ENCODE measurements at regions not wholly inside any gene's neighbourhood (a gene's known extent, or its start where the extent isn't known, plus 50 kb on each side); places are given as distances from the start of the nearest gene placed in this dataset.

DNA sequence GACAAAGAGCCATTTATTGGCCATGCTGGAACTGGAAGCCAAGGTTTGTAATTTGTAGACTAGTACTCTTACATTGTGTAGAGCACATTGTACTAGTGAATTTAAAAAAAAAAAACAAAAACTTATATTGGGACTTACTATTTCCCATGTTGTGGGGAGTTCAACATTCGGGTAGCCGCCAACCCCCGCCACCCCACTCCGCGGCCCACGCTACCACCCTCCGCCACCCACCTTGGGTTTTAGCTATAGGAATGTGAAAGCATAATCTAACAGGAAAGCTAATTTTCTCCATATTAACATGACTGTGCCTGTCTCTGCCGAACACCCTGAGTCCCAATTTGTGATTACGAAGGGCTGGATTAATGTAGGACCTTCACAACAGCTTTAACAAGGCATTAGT, 275.8 kb downstream of the FIGN start:
- Histone ChIP-seq H3K27ac (ENCODE audit: low read depth, low read length, severe bottlenecking) (no peak overlapping the region), H3K4me1 (ENCODE audit: control insufficient read depth, insufficient read depth, low read length, poor library complexity, severe bottlenecking) (no peaks in the 10 kb centered on the region), H3K4me3 (ENCODE audit: extremely low read depth, insufficient read depth, low read length, poor library complexity, severe bottlenecking) (no peak overlapping the region), H3K36me3 (ENCODE audit: control insufficient read depth, insufficient read depth, low read length) (no peaks in the 10 kb centered on the region), H3K9me3 (ENCODE audit: control insufficient read depth, low read length) (no peaks in the 10 kb centered on the region)
- 100% methylated on average over 2 of the region's 9 CpGs; no CpG with 5 or more reads in 1 of the 2 experiments for WGBS, 2 experiments (ENCODE audit: insufficient coverage in 2 of 2)

DNA sequence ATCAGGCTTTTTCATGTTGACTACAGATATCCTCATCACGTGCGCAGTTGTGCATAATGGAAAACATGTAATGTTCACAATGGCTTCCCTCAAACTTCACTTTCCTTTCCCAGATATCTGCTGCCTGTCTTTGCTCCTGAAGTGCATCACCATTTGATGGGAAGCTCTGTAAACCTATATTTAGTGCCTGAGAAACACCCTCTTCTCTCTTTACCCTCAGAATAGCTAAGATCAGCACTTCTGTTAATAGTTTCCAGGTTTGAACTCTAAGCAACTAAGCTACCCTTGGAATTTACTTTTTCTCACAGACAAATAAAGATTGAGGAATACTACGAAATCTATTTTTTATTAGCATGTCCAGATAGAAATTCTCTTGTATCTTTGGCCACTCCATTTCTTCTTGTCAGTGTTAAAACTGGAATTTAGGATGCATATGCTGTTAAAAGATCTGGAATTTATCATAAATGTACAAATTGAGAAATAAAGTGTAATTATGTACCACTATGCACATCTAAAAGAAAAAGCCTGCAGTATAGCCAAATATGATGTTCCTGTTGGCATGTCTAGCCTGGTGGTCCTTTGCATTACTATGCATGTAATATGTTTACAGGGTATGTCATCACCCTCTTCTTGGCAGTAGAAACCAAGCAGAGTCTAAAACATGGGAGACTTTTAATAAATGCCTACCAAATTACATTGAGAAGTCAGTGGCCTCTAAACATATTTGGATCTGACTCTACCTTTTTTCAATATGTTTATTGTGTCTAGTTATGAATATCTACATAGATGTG, 278.7 kb downstream of the FIGN start:
- WGBS, 2 experiments (ENCODE audit: insufficient coverage in 2 of 2) = 94 to 100% methylated on average over 2 of the region's 3 CpGs

DNA sequence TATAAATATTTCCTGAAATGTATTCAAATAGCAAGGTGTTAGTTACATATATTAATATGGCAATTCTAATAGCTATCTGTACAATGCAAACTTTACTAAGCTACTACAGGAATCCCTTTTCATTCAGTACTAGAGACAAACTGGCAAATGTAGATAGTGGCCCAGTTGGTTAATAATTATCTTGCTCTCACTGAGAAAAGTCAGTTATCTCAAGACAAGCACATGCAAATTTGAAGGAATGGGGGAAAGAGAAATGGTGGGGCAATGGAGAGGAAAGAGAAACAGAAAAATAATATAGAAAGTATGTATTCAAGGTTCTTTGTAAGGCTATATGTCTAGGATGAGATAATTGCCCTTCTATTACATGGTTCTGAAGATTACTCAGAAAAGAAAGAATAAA, 280.0 kb downstream of the FIGN start:
- H3K4me3 ChIP-seq (ENCODE audit: extremely low read depth, insufficient read depth, low read length, poor library complexity, severe bottlenecking) = no peak overlapping the region
- no peak overlapping the region for H3K27ac ChIP-seq (ENCODE audit: low read depth, low read length, severe bottlenecking)
- H3K9me3 ChIP-seq (ENCODE audit: control insufficient read depth, low read length) = no peaks in the 10 kb centered on the region
- H3K4me1 ChIP-seq (ENCODE audit: control insufficient read depth, insufficient read depth, low read length, poor library complexity, severe bottlenecking) = no peaks in the 10 kb centered on the region
- no peaks in the 10 kb centered on the region for H3K36me3 ChIP-seq (ENCODE audit: control insufficient read depth, insufficient read depth, low read length)

More for the DNA sequence above, 278.7 kb downstream of the FIGN start:
- Histone ChIP-seq H3K4me1 (ENCODE audit: control insufficient read depth, insufficient read depth, low read length, poor library complexity, severe bottlenecking) (no peaks in the 10 kb centered on the region), H3K9me3 (ENCODE audit: control insufficient read depth, low read length) (no peaks in the 10 kb centered on the region), H3K4me3 (ENCODE audit: extremely low read depth, insufficient read depth, low read length, poor library complexity, severe bottlenecking) (no peak overlapping the region), H3K36me3 (ENCODE audit: control insufficient read depth, insufficient read depth, low read length) (no peaks in the 10 kb centered on the region), H3K27ac (ENCODE audit: low read depth, low read length, severe bottlenecking) (no peak overlapping the region)

GRCh38 chr2:163453920-163454319, 281.9 kb downstream of the FIGN start:
- no peaks in the 10 kb centered on the region for H3K4me1 ChIP-seq (ENCODE audit: control insufficient read depth, insufficient read depth, low read length, poor library complexity, severe bottlenecking)
- no peak overlapping the region for H3K4me3 ChIP-seq (ENCODE audit: extremely low read depth, insufficient read depth, low read length, poor library complexity, severe bottlenecking)
- no peak overlapping the region for H3K27ac ChIP-seq (ENCODE audit: low read depth, low read length, severe bottlenecking)
- WGBS, 2 experiments (ENCODE audit: insufficient coverage in 2 of 2) = 100% methylated on average over 1 of the region's 2 CpGs; no CpG with 5 or more reads in 1 of the 2 experiments
- no peaks in the 10 kb centered on the region for H3K9me3 ChIP-seq (ENCODE audit: control insufficient read depth, low read length)
- no peaks in the 10 kb centered on the region for H3K36me3 ChIP-seq (ENCODE audit: control insufficient read depth, insufficient read depth, low read length)

- Histone ChIP-seq H3K4me1 (ENCODE audit: control insufficient read depth, insufficient read depth, low read length, poor library complexity, severe bottlenecking) (no peaks in the 10 kb centered on the region), H3K27ac (ENCODE audit: low read depth, low read length, severe bottlenecking) (no peak overlapping the region), H3K4me3 (ENCODE audit: extremely low read depth, insufficient read depth, low read length, poor library complexity, severe bottlenecking) (no peak overlapping the region), H3K36me3 (ENCODE audit: control insufficient read depth, insufficient read depth, low read length) (no peaks in the 10 kb centered on the region), H3K9me3 (ENCODE audit: control insufficient read depth, low read length) (no peaks in the 10 kb centered on the region)
Observed at GRCh38 chr2:163441603-163442002, 294.2 kb downstream of the FIGN start.

DNA sequence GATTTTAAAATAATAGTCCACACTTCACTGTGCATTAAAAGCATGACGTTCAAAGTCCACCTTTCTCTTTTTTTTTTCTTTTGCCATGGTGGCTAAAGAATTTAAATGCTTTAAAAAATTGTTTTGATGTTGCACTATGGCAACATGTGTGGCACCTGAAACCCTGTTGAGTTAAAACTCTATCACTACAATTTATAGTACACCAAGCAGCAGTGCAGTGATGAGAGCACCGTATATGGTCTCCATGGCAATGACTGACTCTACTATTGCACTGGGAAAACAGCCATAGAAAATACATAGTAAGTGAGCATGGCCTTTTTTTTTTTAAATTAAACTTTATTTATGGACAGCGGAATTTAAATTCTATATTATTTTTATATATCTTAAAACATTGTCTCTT, 298.8 kb downstream of the FIGN start:
- no peak overlapping the region for H3K4me3 ChIP-seq (ENCODE audit: extremely low read depth, insufficient read depth, low read length, poor library complexity, severe bottlenecking)
- H3K9me3 ChIP-seq (ENCODE audit: control insufficient read depth, low read length) = no peaks in the 10 kb centered on the region
- WGBS, 2 experiments (ENCODE audit: insufficient coverage in 2 of 2) = no CpG with 5 or more reads among the region's 3 CpGs
- H3K27ac ChIP-seq (ENCODE audit: low read depth, low read length, severe bottlenecking) = no peak overlapping the region
- no peaks in the 10 kb centered on the region for H3K36me3 ChIP-seq (ENCODE audit: control insufficient read depth, insufficient read depth, low read length)
- no peaks in the 10 kb centered on the region for H3K4me1 ChIP-seq (ENCODE audit: control insufficient read depth, insufficient read depth, low read length, poor library complexity, severe bottlenecking)

DNA sequence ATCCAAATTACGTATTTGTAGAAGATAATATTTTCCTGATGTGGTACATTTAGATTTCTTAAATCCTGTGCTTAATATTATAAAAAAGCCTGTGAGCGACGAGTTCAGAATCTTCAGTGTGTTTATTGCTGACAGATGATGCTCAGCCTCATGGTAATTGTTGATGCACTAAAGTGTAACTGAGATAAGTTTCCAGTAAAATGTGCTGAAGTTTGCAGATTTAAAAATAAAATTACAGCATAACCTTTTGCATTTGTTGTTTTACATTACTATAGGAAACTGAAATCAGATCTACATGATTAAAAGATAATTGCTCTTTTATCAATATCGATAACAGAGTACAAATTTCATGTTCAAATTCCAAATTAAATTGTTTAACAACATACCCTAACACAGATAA, 307.6 kb downstream of the FIGN start:
- Histone ChIP-seq H3K27ac (ENCODE audit: low read depth, low read length, severe bottlenecking) (no peak overlapping the region), H3K9me3 (ENCODE audit: control insufficient read depth, low read length) (no peaks in the 10 kb centered on the region), H3K4me3 (ENCODE audit: extremely low read depth, insufficient read depth, low read length, poor library complexity, severe bottlenecking) (no peak overlapping the region), H3K36me3 (ENCODE audit: control insufficient read depth, insufficient read depth, low read length) (no peaks in the 10 kb centered on the region), H3K4me1 (ENCODE audit: control insufficient read depth, insufficient read depth, low read length, poor library complexity, severe bottlenecking) (no peaks in the 10 kb centered on the region)
- WGBS, 2 experiments (ENCODE audit: insufficient coverage in 2 of 2) = 81% methylated on average over 2 of the region's 4 CpGs; no CpG with 5 or more reads in 1 of the 2 experiments

- WGBS, 2 experiments (ENCODE audit: insufficient coverage in 2 of 2) = no CpG with 5 or more reads among the region's 2 CpGs
- H3K4me3 ChIP-seq (ENCODE audit: extremely low read depth, insufficient read depth, low read length, poor library complexity, severe bottlenecking) = no peak overlapping the region
- no peaks in the 10 kb centered on the region for H3K9me3 ChIP-seq (ENCODE audit: control insufficient read depth, low read length)
- no peak overlapping the region for H3K27ac ChIP-seq (ENCODE audit: low read depth, low read length, severe bottlenecking)
- no peaks in the 10 kb centered on the region for H3K4me1 ChIP-seq (ENCODE audit: control insufficient read depth, insufficient read depth, low read length, poor library complexity, severe bottlenecking)
- no peaks in the 10 kb centered on the region for H3K36me3 ChIP-seq (ENCODE audit: control insufficient read depth, insufficient read depth, low read length)
Observed at GRCh38 chr2:163420604-163421003, 315.2 kb downstream of the FIGN start.

- Histone ChIP-seq H3K4me1 (ENCODE audit: control insufficient read depth, insufficient read depth, low read length, poor library complexity, severe bottlenecking) (no peaks in the 10 kb centered on the region), H3K36me3 (ENCODE audit: control insufficient read depth, insufficient read depth, low read length) (no peaks in the 10 kb centered on the region), H3K9me3 (ENCODE audit: control insufficient read depth, low read length) (no peaks in the 10 kb centered on the region), H3K27ac (ENCODE audit: low read depth, low read length, severe bottlenecking) (no peak overlapping the region), H3K4me3 (ENCODE audit: extremely low read depth, insufficient read depth, low read length, poor library complexity, severe bottlenecking) (no peak overlapping the region)
- WGBS, 2 experiments (ENCODE audit: insufficient coverage in 2 of 2) = 80 to 100% methylated on average over 1 of the region's 4 CpGs
Observed at GRCh38 chr2:163419000-163419830, 316.6 kb downstream of the FIGN start.

GRCh38 chr2:163417596-163418337, 318.0 kb downstream of the FIGN start:
- WGBS, 2 experiments (ENCODE audit: insufficient coverage in 2 of 2) = no CpG with 5 or more reads among the region's 2 CpGs
- Histone ChIP-seq H3K4me1 (ENCODE audit: control insufficient read depth, insufficient read depth, low read length, poor library complexity, severe bottlenecking) (no peaks in the 10 kb centered on the region), H3K4me3 (ENCODE audit: extremely low read depth, insufficient read depth, low read length, poor library complexity, severe bottlenecking) (no peak overlapping the region), H3K27ac (ENCODE audit: low read depth, low read length, severe bottlenecking) (no peak overlapping the region), H3K36me3 (ENCODE audit: control insufficient read depth, insufficient read depth, low read length) (no peaks in the 10 kb centered on the region), H3K9me3 (ENCODE audit: control insufficient read depth, low read length) (no peaks in the 10 kb centered on the region)

All from mesodermal cell (in vitro differentiated cells).